HG03175 (cell line): ENCODE measurements at regions not wholly inside any gene's neighbourhood (a gene's known extent, or its start where the extent isn't known, plus 50 kb on each side); places are given as distances from the start of the nearest gene placed in this dataset.

Experiments
- ATAC-seq: cut with Tn5 transposase; IDR thresholded peaks from one replicate; pipeline ENCODE4 v1.9.1; 2021; ENCODE audit warnings: mild to moderate bottlenecking, moderate library complexity; ENCODE audit not compliant: unreplicated experiment

GRCh38 chr13:29935309-29935981, 85.0 kb upstream of the UBL3 start:
- peak; percentile 91 for ATAC-seq

DNA sequence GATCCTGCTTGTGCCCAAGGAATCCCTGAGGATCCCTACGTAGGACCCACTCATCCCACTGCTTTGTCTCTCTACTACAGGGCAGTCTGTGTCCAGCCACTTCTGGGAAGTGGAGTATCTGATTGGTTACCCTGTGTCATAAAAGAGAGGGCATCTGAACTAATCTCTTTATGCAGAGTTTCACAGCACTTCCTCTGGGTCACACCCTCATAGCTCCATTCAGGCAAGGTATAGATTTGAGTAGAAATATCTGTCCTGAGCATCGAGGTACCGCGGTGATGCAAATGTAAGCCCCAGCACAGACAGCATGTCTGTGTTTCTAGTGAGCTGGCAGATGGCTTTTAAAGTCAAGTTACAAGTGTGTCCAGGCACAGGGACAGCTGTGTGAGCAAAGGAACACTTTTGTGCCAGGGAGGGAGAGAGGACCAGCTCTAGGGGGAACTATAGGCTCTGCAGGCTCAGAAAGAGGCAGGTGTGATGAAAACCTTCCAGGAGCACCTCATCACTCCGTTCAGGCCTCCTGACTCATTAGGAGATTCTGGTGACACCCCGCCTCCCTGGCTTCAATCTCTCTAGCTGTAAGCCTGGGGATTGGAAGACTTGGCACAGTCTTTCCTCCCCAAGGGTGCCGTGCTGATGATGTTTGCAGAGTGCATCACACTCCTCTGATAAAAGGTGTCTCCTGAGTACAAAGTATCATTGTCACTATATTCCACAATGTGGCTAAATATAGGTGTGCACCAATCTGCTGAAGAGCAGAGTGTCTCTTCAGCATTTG, 84.3 kb upstream of the UBL3 start:
- ATAC-seq: peak; percentile 7

DNA sequence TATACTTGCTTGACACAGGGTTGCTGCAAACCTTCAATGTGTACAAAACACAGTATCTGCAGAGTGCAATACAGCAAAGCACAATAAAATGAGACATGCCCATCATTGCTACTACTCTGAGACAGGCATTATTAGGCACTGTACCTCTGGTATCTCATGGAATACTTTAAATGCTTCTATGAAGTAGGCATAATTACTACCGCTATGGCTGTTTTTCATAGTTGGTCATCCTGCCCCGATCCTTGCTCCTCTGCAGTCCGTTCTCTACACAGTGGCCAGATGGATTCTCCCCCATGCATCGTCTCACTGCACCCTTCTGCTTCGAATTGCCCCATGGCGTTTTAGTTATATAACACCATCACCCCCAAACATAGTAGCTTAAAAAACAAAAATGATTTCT, 83.0 kb upstream of the UBL3 start:
- ATAC-seq: no peak

- no peak for ATAC-seq
These were observed 81.3 kb upstream of the UBL3 start for GRCh38 chr13:29931696-29932095.

GRCh38 chr13:29929062-29929847, 78.8 kb upstream of the UBL3 start:
- no peak for ATAC-seq

DNA sequence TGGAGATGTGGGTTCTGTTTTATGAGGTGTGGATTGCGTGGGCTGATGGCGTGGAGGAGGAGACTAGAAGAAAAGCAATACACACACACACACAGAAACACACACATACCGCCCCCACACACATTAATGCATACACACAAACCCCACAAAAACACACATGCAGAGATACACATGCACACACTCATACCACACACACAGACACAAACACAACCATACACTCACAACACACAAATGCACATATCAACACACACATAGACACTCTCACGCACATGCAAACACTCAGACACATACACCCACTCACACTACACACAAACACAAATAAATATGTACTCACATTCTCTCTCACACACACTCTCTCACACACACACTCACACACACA, 75.7 kb upstream of the UBL3 start:
- ATAC-seq: no peak

GRCh38 chr13:29925457-29926097, 75.2 kb upstream of the UBL3 start:
- no peak for ATAC-seq

- no peak for ATAC-seq
These were observed 74.3 kb upstream of the UBL3 start for GRCh38 chr13:29924482-29925350.

DNA sequence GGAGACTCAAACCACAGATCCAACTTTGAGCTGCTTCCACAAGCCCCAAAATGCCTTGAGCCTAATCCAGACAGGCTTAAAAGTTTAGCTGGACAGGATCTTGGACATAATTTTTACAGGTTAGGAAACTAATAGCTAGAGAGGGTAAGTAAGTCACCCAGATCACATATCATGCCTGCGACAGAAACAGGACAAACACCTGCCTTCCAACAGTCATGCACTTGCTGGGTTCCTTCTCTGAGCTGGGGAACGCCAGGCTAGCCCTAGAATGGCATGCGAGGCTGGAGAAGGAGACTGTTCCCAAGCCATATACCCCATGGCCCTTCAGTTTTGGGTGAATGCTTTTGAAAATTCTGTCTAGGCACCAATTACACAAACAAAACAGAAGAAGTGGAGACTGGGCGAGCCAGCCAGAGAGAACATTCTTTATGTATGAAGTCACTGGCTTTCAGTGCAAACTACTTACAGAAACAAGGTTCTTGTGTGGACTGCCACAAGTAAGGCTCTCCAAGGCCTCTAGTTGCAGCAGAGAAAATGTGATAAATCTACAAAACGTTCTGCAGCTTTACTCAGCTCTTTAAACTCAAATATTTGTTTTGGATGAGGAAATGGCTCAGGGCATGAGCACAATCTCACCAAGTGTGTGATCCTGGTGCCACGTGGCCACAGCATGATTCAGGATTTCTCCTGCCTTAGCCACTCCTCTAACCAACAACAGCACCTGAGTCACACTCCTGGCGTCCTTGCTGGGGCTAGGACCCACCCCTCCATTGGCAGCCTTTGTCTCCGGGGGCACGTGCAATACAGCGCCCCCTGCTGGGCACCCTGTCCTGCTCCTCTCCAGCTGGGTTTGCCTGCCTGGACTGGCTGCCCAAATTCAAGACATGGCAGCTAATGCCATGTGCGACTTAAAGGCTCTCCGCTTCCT, 73.4 kb upstream of the UBL3 start:
- ATAC-seq: no peak

- no peak for ATAC-seq
These were observed 72.5 kb upstream of the UBL3 start for GRCh38 chr13:29922896-29923295.

DNA sequence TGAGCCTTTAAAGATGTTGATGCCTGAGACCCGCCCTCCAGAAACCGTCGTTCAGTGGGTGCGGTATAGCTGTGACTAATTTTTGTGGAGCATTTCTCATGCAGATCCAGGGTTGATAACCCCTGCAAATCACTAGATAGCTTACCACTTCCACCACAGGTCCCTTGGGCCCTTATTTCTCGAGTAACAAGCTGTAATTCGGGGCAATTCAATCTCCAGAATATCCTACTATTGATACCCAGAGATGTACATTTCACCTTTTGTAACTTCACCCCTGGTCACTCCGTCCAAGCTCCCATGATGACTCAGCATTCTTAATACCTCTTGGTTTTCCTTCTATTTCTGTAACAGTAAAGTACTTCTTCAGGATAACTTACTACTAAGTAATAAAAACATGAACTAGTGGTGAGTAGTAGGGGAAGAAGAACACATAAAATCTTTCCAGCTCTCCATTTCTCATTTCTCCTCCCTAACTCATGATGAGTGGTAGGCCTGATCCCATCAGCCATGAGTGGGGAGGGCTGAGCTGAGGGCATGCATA, 71.9 kb upstream of the UBL3 start:
- ATAC-seq: no peak

- ATAC-seq: no peak
These were observed 71.1 kb upstream of the UBL3 start for GRCh38 chr13:29921542-29921941.

- ATAC-seq: no peak
These were observed 69.7 kb upstream of the UBL3 start for GRCh38 chr13:29920025-29920643.

DNA sequence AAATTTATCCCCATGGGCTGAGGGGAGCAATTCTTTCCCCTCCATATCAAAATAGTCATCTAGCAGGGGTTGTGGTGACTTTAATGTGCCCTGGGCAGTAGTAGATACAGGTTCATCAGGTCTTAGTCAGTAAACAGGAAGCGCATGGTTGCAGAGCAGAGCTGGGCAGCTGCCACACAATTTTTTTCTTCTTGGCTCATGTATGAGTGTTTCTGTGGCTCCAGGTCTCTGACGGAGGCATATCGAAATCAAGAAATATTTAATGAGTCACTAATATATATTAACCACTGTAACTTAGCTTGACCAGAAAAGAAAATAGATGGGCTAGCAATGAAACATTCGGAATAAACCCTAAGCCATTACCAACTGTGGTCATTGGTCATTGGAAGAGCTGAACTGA, 68.4 kb upstream of the UBL3 start:
- no peak for ATAC-seq

DNA sequence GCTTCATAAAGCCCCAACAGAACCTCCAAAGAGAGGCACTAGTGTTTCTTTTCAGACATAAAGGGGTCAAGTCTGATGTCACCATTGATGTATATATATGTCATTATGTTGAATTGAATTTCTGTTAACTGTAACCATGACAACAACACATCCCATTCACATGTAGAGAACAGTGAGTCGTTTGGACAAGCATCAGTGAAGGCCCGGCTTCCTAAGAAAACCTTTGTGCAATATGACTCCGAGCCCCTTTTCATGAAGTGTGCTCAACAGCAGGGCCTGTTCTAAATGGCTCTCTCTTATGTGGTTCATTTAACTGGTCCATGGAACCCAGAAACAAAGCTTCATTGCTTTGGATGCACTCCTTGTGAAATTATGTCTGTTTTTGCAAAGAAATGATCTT, 67.2 kb upstream of the UBL3 start:
- ATAC-seq: no peak

DNA sequence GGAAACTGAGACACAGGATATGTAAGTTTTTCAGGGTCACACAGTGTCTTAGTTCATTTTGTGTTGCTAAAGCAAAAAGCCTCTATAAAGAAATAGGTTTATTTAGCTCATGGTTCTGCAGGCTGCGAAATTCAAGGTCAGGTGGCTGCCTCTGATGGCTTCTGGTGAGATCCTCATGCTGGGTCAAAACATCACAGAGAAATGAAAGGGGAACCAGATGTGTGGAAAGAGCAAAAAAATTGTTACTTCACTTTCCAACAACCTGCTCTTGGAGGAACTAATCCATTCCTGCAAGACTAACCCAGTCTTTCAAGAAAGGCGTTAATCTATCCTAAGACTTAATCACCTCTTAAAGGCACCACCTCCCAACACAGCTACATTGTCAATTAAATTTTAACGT, 64.2 kb upstream of the UBL3 start:
- ATAC-seq: no peak

DNA sequence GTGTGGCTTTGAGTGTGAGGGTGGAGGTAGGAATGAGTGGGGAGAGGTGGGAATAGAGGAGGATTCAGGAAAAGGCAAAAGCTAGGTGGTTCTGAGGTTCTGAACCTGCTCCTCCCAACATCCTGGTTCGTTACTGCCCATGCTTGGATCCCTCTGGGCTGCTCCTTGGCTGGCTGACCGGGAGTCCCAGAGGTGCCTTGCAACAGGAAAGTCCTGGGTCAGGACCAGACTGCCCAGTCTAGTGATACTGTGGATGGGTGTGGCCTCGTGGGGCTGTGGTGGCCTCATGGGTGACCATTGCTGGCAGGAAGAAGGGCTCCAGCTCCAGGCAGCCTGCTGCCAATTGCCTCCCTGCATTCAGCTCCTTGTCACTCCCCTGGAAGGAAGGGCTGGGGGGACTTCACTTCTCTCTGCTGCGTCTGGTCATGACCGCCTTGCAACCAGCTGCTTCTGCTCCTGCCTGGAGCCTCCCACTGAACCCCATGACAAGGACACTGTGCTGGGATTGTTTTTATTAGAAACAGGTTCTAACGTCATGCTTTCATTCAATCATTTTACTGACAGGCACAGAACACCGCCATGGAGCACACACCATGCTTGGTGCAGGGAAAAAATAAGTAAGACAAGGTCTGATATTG, 61.5 kb upstream of the UBL3 start:
- no peak for ATAC-seq

DNA sequence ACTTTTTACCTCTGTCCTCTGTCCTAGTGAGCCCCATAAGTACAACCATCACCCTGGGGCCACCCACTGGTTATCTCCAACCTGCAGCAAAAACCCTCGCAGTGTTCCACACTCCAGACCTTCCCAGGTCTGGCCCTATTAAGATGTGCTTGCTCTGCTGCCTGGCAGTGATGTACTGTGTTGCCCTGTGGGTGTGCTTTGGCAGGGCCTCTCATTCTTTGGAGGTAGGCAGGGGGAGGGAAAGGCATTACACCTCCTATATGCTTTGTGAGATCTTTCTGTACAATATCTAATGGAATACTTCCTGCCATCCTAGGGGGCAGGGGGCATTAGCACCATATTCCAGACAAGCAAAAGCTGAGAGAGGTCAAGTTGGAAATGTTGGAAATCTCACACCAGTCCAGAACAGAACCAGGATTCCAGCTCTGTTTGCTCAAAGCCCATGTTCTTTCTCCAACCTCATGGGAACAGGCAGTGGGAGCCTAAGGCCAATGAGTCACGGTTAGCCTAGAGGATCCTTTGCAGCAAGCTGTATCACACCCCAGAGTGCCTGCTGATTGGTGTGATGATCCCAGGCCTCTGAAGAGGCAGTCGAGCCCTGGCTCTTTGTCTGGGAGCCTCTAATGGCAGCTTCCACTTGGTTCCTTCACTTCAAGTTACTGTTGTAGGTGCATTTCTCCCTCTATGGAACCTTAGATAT, 59.7 kb upstream of the UBL3 start:
- no peak for ATAC-seq
